H1 (cell line): ENCODE measurements at regions not wholly inside any gene's neighbourhood (a gene's known extent, or its start where the extent isn't known, plus 50 kb on each side); places are given as distances from the start of the nearest gene placed in this dataset.

Experiments
- CHD2 ChIP-seq: IDR thresholded peaks from 2 replicates; pipeline ENCODE4 v1.6.1; 2012; ENCODE audit warnings: low read length, improper control_type of control experiment
- EP300 ChIP-seq, 2 experiments: IDR thresholded peaks; 1 replicate in 1 of 2; 2 replicates in 1 of 2; pipeline ENCODE4 v1.6.1; 2011 to 2012; ENCODE audit warnings: low read depth in 2 of 2, low read length in 2 of 2, mild to moderate bottlenecking in 2 of 2, borderline replicate concordance in 1 of 2, inconsistent platforms in 1 of 2, moderate library complexity in 1 of 2
- HDAC2 ChIP-seq, 2 experiments: fragments of 300-600 bp in 1 of 2; sonication (generic) in 1 of 2; IDR thresholded peaks; 2 replicates each; pipeline ENCODE4 v1.6.1; 2011 to 2012; ENCODE audit warnings: low read depth in 2 of 2, low read length in 2 of 2, mild to moderate bottlenecking in 2 of 2, moderate library complexity in 2 of 2, borderline replicate concordance in 1 of 2, inconsistent platforms in 1 of 2
- JUND ChIP-seq: IDR thresholded peaks from 2 replicates; pipeline ENCODE4 v1.6.1; 2011; ENCODE audit warnings: mild to moderate bottlenecking, improper control_type of control experiment, low read length
- NANOG ChIP-seq: IDR thresholded peaks from 2 replicates; pipeline ENCODE4 v1.6.1; 2011; ENCODE audit warnings: low read length, low read depth, mild to moderate bottlenecking, inconsistent platforms; ENCODE audit not compliant: insufficient read depth, poor library complexity, severe bottlenecking

DNA sequence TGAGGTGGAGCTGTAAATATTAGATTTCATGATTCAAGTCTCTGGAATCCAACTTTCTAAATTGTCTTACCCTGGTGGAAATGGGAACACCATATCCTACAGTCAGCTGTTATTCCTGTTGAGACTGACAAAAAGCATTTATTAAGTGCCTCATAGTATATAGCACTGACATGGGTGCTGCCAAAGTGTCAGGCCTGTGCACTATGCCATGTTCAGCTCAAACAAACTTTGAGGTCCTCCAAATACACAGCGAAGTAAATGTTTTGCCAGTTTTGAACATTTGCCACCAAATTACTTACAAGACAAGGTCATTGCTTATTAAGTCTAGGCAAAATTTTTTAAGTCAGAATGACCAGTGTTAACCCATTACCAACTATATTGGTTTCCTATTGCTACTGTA, 162.9 kb upstream of the SLC25A13 start (continued):
- TF ChIP-seq NANOG (no peak), HDAC2 (IDR thresholded peaks at IDR 0.05; ENCODE audit: borderline replicate concordance in 1 of 2, low read depth in 2 of 2, low read length in 2 of 2) (no peak), JUND (no peak), CHD2 (no peak), EP300 (IDR thresholded peaks at IDR 0.05; ENCODE audit: borderline replicate concordance in 1 of 2, low read depth in 2 of 2, low read length in 2 of 2) (no peak)
